CD4-positive, CD25-positive, alpha-beta regulatory T cell (primary cell): ENCODE measurements at regions not wholly inside any gene's neighbourhood (a gene's known extent, or its start where the extent isn't known, plus 50 kb on each side); places are given as distances from the start of the nearest gene placed in this dataset.
"Not testable (repeated sequence)": the region's sequence is repeated elsewhere in the genome, so short reads cannot be mapped to it uniquely, and the experiment has no call there.

Experiments used
- ATAC-seq, 2 donors: fragments of 150-1000 bp; cut with Tn5 transposase; one replicate each; pipeline ENCODE4 v1.10.0; 2021; ENCODE audit warnings: low read depth in 2 of 2, moderate number of reproducible peaks in 2 of 2, moderate library complexity in 1 of 2
- DNase-seq, 3 donors: peaks; one replicate each; pipeline versions ENCODE4 v3.0.0 to v3.0.0-alpha.2; 2012 to 2022; ENCODE audit warnings: mixed read lengths in 1 of 3
- H3K27ac ChIP-seq: one replicate; pipeline ENCODE4 v1.7.0; 2013; ENCODE audit warnings: mild to moderate bottlenecking, low read length; ENCODE audit not compliant: insufficient read depth, poor library complexity, severe bottlenecking
- H3K27me3 ChIP-seq: one replicate; pipeline ENCODE4 v1.7.0; 2013; ENCODE audit warnings: low read length; ENCODE audit not compliant: control insufficient read depth, insufficient read depth
- H3K36me3 ChIP-seq: one replicate; pipeline ENCODE4 v1.7.0; 2013; ENCODE audit warnings: mild to moderate bottlenecking, low read length, moderate library complexity; ENCODE audit not compliant: control insufficient read depth, insufficient read depth
- H3K4me1 ChIP-seq: 2 replicates; pipeline ENCODE4 v1.7.0; 2013; ENCODE audit warnings: mild to moderate bottlenecking, low read length; ENCODE audit not compliant: insufficient read depth, control insufficient read depth, poor library complexity, severe bottlenecking
- H3K4me3 ChIP-seq: one replicate; pipeline ENCODE4 v1.7.0; 2013; ENCODE audit warnings: low read depth, mild to moderate bottlenecking, low read length, moderate library complexity
- H3K9me3 ChIP-seq, 2 experiments: 1 replicate in 1 of 2; 2 replicates in 1 of 2; pipeline ENCODE4 v1.7.0; 2013; ENCODE audit warnings: low read length in 2 of 2, mild to moderate bottlenecking in 1 of 2, moderate library complexity in 1 of 2; ENCODE audit not compliant: control insufficient read depth in 2 of 2
- H3K27ac Mint-ChIP-seq, 3 donors: one replicate each; pipeline ENCODE4 v1.8.0; 2020 to 2022; ENCODE audit warnings: mild to moderate bottlenecking in 3 of 3, mixed read lengths in 3 of 3, moderate library complexity in 2 of 3
- H3K27me3 Mint-ChIP-seq: one replicate; pipeline ENCODE4 v1.8.0; 2022; ENCODE audit warnings: mild to moderate bottlenecking, mixed read lengths
- H3K36me3 Mint-ChIP-seq: one replicate; pipeline ENCODE4 v1.8.0; 2020; ENCODE audit warnings: mixed read lengths
- H3K4me1 Mint-ChIP-seq, 4 donors: one replicate each; pipeline ENCODE4 v1.8.0; 2020 to 2022; ENCODE audit warnings: mixed read lengths in 4 of 4, mild to moderate bottlenecking in 1 of 4
- H3K4me3 Mint-ChIP-seq, 4 donors: one replicate each; pipeline ENCODE4 v1.8.0; 2020 to 2022; ENCODE audit warnings: mild to moderate bottlenecking in 4 of 4, mixed read lengths in 4 of 4, moderate library complexity in 3 of 4
- H3K9me3 Mint-ChIP-seq, 7 donors: one replicate each; pipeline ENCODE4 v1.8.0; 2020 to 2022; ENCODE audit warnings: mixed read lengths in 7 of 7, mild to moderate bottlenecking in 3 of 7, moderate library complexity in 2 of 7

DNA sequence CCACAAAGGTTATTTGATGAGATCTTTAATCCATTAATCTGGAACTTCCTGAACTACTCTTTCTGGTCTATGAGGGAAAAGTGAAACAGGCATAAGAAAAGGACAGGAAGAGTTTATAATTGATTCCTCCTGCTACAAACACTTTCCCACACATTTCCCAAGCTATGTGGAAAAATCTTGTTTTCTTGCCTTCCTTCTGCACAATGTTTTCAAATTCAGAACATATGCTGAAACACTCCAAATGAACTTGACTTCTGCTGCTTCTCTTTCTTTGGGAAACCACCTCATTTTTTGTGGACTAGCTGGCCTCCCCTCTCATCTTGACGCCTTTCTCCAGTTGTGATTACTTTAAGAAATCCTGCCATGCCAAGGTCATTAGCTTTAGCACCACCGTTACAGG lies 100.7 kb upstream of the PTPRG start:
- Mint-ChIP-seq H3K4me3 (no peak overlapping the region), H3K4me1 (no peaks in the 10 kb centered on the region), H3K27ac (no peak overlapping the region), H3K9me3 (peaks cover 0 to 10% (median 0%) of the 10 kb centered on the region in 7 donors), H3K36me3 (no peaks in the 10 kb centered on the region), H3K27me3 (no peaks in the 10 kb centered on the region)
- H3K4me1 ChIP-seq = no peaks in the 10 kb centered on the region
- DNase-seq = no peak
- no peak overlapping the region for H3K27ac ChIP-seq
- no peak for ATAC-seq
- no peaks in the 10 kb centered on the region for H3K9me3 ChIP-seq
- no peaks in the 10 kb centered on the region for H3K36me3 ChIP-seq
- no peaks in the 10 kb centered on the region for H3K27me3 ChIP-seq
- no peak overlapping the region for H3K4me3 ChIP-seq

GRCh38 chr3:61463191-61463590 lies 98.2 kb upstream of the PTPRG start:
- Histone ChIP-seq H3K9me3 (no peaks in the 10 kb centered on the region), H3K27me3 (no peaks in the 10 kb centered on the region), H3K4me3 (no peak overlapping the region), H3K36me3 (no peaks in the 10 kb centered on the region), H3K27ac (no peak overlapping the region), H3K4me1 (no peaks in the 10 kb centered on the region)
- no peaks in the 10 kb centered on the region for H3K36me3 Mint-ChIP-seq
- no peaks in the 10 kb centered on the region for H3K4me1 Mint-ChIP-seq
- no peaks in the 10 kb centered on the region for H3K27me3 Mint-ChIP-seq
- no peak overlapping the region for H3K4me3 Mint-ChIP-seq
- no peak overlapping the region for H3K27ac Mint-ChIP-seq
- peaks cover 0 to 10% (median 1%) of the 10 kb centered on the region in 7 donors for H3K9me3 Mint-ChIP-seq
- no peak for DNase-seq
- no peak for ATAC-seq

DNA sequence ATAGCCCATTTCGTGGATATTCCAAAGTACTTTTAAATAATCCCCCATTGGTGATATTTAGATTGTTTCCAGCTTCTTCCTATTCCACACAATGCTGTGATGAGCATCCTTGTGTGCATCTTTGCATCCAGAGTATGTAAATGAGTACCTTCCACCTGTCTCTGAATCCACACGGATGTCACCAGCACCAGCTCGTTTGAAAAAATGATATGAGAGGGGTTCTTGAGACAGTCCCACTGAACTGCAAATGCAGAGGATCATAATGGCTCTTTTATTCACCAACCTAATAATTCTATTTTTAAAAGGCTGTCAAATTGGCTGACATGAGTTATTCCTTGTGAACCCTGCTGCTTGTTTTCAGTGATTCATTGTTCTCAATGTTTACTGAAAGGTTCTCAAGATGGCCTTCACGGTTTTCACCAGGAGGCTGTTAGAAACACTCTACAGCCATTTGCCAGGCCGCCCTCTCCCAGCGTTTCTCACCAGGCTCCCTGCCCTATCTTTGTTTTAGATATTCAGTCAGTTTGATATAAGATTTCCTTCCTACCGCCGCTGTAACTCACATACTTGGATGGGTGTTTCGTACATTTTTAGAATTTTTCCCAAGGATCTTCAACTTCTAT lies 96.7 kb upstream of the PTPRG start:
- H3K9me3 Mint-ChIP-seq = peaks cover 0 to 10% (median 1%) of the 10 kb centered on the region in 7 donors
- H3K4me1 ChIP-seq = no peaks in the 10 kb centered on the region
- no peak overlapping the region for H3K27ac ChIP-seq
- no peak for DNase-seq
- no peak overlapping the region for H3K4me3 ChIP-seq
- H3K4me1 Mint-ChIP-seq = no peaks in the 10 kb centered on the region
- ATAC-seq = no peak
- H3K9me3 ChIP-seq = no peaks in the 10 kb centered on the region
- no peaks in the 10 kb centered on the region for H3K36me3 ChIP-seq
- no peaks in the 10 kb centered on the region for H3K27me3 Mint-ChIP-seq
- no peak overlapping the region for H3K27ac Mint-ChIP-seq
- H3K36me3 Mint-ChIP-seq = no peaks in the 10 kb centered on the region
- H3K4me3 Mint-ChIP-seq = no peak overlapping the region
- H3K27me3 ChIP-seq = no peaks in the 10 kb centered on the region

DNA sequence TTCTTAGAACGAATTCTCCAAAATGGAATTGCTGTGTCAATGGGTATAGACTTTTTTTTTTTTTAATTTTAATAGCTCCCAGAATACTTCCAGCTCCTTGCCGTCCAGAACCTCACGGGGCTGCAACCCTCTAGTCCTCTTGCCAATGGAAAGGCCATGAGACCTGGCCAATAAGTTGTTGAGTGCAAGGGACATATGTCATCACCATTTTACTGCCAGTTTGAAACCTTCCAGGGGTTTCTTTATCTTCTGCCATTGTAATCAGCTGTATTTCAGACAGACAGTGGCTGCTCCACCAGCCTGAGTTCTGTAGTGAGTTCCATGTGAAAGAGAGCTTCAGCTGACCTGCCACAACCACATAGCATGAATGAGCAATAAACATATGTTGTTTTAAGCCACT lies 95.0 kb upstream of the PTPRG start:
- H3K36me3 Mint-ChIP-seq = no peaks in the 10 kb centered on the region
- no peaks in the 10 kb centered on the region for H3K4me1 ChIP-seq
- H3K9me3 ChIP-seq = no peaks in the 10 kb centered on the region
- no peaks in the 10 kb centered on the region for H3K36me3 ChIP-seq
- no peak overlapping the region for H3K4me3 Mint-ChIP-seq
- H3K27me3 ChIP-seq = no peaks in the 10 kb centered on the region
- H3K27me3 Mint-ChIP-seq = no peaks in the 10 kb centered on the region
- ATAC-seq (no peak), DNase-seq (no peak)
- H3K4me1 Mint-ChIP-seq = no peaks in the 10 kb centered on the region
- H3K4me3 ChIP-seq = no peak overlapping the region
- H3K27ac ChIP-seq = no peak overlapping the region
- H3K9me3 Mint-ChIP-seq = peaks cover 0 to 12% (median 0%) of the 10 kb centered on the region in 7 donors
- no peak overlapping the region for H3K27ac Mint-ChIP-seq

DNA sequence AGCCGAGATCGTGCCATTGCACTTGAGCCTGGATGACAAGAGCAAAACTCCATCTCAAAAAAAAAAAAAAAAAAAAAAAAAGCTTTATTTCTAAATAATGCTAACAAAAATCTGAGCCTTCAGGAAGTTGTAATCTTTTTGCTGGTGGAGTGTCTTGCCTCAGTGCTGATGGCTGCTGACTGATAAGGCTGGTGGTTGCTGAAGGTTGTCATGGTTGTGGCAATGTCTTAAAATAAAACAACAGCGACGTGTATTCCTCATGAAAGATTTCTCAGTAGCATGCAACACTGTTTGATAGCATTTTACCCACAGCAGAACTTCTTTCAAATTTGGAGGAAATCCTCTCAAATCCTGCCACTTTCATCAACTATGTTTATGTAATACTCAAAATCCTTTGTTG lies 77.4 kb upstream of the PTPRG start:
- H3K27ac Mint-ChIP-seq = no peak overlapping the region
- H3K4me1 ChIP-seq = no peaks in the 10 kb centered on the region
- no peak for DNase-seq
- no peak overlapping the region for H3K4me3 ChIP-seq
- H3K4me3 Mint-ChIP-seq = no peak overlapping the region
- H3K4me1 Mint-ChIP-seq = no peaks in the 10 kb centered on the region
- no peak overlapping the region for H3K27ac ChIP-seq
- ATAC-seq = no peak
- H3K36me3 ChIP-seq = no peaks in the 10 kb centered on the region
- no peaks in the 10 kb centered on the region for H3K9me3 ChIP-seq
- H3K9me3 Mint-ChIP-seq = peaks cover 0 to 6% (median 4%) of the 10 kb centered on the region in 7 donors
- H3K27me3 Mint-ChIP-seq = no peaks in the 10 kb centered on the region
- H3K27me3 ChIP-seq = no peaks in the 10 kb centered on the region
- H3K36me3 Mint-ChIP-seq = no peaks in the 10 kb centered on the region

DNA sequence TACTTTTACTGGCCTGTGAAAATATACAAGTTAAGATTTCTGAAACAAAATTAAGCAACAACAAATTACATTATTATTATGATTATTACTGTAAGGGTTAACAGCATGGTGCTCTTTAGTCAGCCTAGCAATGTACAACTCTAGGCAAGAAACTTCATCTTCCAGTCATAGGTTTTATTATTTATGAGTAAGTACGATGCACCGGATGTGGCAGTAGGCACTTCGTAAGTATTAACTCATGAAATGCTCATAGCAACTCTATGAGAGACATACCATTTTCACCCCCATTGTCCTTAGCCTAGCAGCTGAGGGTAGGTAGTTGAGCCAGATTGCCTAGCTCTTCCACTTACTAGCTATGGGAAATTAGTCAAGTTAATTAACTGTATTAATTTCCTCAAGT lies 68.0 kb upstream of the PTPRG start:
- Mint-ChIP-seq H3K4me1 (no peaks in the 10 kb centered on the region), H3K27me3 (no peaks in the 10 kb centered on the region), H3K9me3 (peaks cover 0 to 7% (median 3%) of the 10 kb centered on the region in 7 donors), H3K4me3 (no peak overlapping the region), H3K36me3 (no peaks in the 10 kb centered on the region), H3K27ac (no peak overlapping the region)
- H3K4me3 ChIP-seq = no peak overlapping the region
- no peaks in the 10 kb centered on the region for H3K9me3 ChIP-seq
- H3K36me3 ChIP-seq = no peaks in the 10 kb centered on the region
- DNase-seq = no peak
- H3K27me3 ChIP-seq = no peaks in the 10 kb centered on the region
- ATAC-seq = no peak
- H3K27ac ChIP-seq = no peak overlapping the region
- H3K4me1 ChIP-seq = no peaks in the 10 kb centered on the region

- not testable (repeated sequence) for H3K27me3 Mint-ChIP-seq, H3K4me1 ChIP-seq, ATAC-seq, H3K4me3 ChIP-seq, H3K27me3 ChIP-seq, H3K36me3 Mint-ChIP-seq, H3K27ac ChIP-seq, H3K4me3 Mint-ChIP-seq, H3K9me3 ChIP-seq, H3K9me3 Mint-ChIP-seq, H3K4me1 Mint-ChIP-seq, H3K36me3 ChIP-seq, DNase-seq, H3K27ac Mint-ChIP-seq
Measured at GRCh38 chr3:61494309-61494708, 67.1 kb upstream of the PTPRG start.

GRCh38 chr3:61497463-61497862 lies 63.9 kb upstream of the PTPRG start:
- DNase-seq = no peak
- Histone ChIP-seq H3K27ac (no peak overlapping the region), H3K9me3 (no peaks in the 10 kb centered on the region), H3K4me1 (no peaks in the 10 kb centered on the region), H3K36me3 (no peaks in the 10 kb centered on the region), H3K4me3 (no peak overlapping the region), H3K27me3 (no peaks in the 10 kb centered on the region)
- peaks cover 0 to 14% (median 4%) of the 10 kb centered on the region in 7 donors for H3K9me3 Mint-ChIP-seq
- no peaks in the 10 kb centered on the region for H3K36me3 Mint-ChIP-seq
- H3K27ac Mint-ChIP-seq = no peak overlapping the region
- no peaks in the 10 kb centered on the region for H3K27me3 Mint-ChIP-seq
- ATAC-seq = no peak
- no peak overlapping the region for H3K4me3 Mint-ChIP-seq
- H3K4me1 Mint-ChIP-seq = no peaks in the 10 kb centered on the region
